ENCODE measurements at regions not wholly inside any gene's neighbourhood (a gene's known extent, or its start where the extent isn't known, plus 50 kb on each side); places are given as distances from the start of the nearest gene placed in this dataset.

DNA sequence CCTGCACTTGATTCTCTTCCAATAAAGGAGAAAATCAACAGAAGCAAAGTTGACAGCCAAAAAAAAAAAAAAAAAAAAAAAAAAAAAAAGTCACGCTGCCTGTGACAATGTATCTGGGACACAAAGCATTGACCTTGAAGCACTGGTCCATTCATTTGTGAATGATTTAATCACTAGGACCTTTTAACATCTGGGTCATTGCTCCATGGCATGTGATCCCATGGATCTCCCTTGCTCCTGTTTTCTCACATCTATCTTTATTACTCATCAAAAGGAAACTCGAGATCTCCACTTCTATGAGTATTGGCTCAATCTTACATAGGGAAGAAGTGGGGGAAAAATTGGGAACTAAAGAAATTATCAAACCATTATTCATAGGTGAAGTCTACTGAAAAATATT, 89.6 kb upstream of the SMIM30 start:
- TF ChIP-seq, protein P1, sequence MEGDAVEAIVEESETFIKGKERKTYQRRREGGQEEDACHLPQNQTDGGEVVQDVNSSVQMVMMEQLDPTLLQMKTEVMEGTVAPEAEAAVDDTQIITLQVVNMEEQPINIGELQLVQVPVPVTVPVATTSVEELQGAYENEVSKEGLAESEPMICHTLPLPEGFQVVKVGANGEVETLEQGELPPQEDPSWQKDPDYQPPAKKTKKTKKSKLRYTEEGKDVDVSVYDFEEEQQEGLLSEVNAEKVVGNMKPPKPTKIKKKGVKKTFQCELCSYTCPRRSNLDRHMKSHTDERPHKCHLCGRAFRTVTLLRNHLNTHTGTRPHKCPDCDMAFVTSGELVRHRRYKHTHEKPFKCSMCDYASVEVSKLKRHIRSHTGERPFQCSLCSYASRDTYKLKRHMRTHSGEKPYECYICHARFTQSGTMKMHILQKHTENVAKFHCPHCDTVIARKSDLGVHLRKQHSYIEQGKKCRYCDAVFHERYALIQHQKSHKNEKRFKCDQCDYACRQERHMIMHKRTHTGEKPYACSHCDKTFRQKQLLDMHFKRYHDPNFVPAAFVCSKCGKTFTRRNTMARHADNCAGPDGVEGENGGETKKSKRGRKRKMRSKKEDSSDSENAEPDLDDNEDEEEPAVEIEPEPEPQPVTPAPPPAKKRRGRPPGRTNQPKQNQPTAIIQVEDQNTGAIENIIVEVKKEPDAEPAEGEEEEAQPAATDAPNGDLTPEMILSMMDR (IDR thresholded peaks at IDR 0.05; ENCODE audit: poor library complexity, severe bottlenecking) = no peak
- TF ChIP-seq, protein P2, sequence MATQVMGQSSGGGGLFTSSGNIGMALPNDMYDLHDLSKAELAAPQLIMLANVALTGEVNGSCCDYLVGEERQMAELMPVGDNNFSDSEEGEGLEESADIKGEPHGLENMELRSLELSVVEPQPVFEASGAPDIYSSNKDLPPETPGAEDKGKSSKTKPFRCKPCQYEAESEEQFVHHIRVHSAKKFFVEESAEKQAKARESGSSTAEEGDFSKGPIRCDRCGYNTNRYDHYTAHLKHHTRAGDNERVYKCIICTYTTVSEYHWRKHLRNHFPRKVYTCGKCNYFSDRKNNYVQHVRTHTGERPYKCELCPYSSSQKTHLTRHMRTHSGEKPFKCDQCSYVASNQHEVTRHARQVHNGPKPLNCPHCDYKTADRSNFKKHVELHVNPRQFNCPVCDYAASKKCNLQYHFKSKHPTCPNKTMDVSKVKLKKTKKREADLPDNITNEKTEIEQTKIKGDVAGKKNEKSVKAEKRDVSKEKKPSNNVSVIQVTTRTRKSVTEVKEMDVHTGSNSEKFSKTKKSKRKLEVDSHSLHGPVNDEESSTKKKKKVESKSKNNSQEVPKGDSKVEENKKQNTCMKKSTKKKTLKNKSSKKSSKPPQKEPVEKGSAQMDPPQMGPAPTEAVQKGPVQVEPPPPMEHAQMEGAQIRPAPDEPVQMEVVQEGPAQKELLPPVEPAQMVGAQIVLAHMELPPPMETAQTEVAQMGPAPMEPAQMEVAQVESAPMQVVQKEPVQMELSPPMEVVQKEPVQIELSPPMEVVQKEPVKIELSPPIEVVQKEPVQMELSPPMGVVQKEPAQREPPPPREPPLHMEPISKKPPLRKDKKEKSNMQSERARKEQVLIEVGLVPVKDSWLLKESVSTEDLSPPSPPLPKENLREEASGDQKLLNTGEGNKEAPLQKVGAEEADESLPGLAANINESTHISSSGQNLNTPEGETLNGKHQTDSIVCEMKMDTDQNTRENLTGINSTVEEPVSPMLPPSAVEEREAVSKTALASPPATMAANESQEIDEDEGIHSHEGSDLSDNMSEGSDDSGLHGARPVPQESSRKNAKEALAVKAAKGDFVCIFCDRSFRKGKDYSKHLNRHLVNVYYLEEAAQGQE (IDR thresholded peaks at IDR 0.05; ENCODE audit: borderline replicate concordance) = no peak
- TF ChIP-seq EZH2 (IDR thresholded peaks at IDR 0.05; ENCODE audit: borderline replicate concordance, insufficient read depth, low read length, poor library complexity, severe bottlenecking) (no peak), POLR2AphosphoS5 (IDR thresholded peaks at IDR 0.05) (no peak)
